Osteoblast (primary cell): ENCODE measurements at regions not wholly inside any gene's neighbourhood (a gene's known extent, or its start where the extent isn't known, plus 50 kb on each side); places are given as distances from the start of the nearest gene placed in this dataset.

Experiments
- DNase-seq: peaks from one replicate; pipeline ENCODE4 v3.0.0; 2011; ENCODE audit warnings: low spot score, mixed read lengths; ENCODE audit not compliant: insufficient read length; ENCODE audit errors: missing footprints
- H2AFZ ChIP-seq: 2 replicates; pipeline ENCODE4 v1.6.0; 2011; ENCODE audit warnings: mild to moderate bottlenecking, low read length
- H3K27ac ChIP-seq: 2 replicates; pipeline ENCODE4 v1.5.1; 2011; ENCODE audit warnings: mild to moderate bottlenecking, low read depth, low read length, moderate library complexity
- H3K27me3 ChIP-seq: 2 replicates; pipeline ENCODE4 v1.6.0; 2012; ENCODE audit warnings: mild to moderate bottlenecking, control low read depth, inconsistent platforms, low read length, moderate library complexity; ENCODE audit not compliant: insufficient read depth
- H3K36me3 ChIP-seq: 2 replicates; pipeline ENCODE4 v1.5.1; 2011; ENCODE audit warnings: mild to moderate bottlenecking, low read length, control low read depth, moderate library complexity; ENCODE audit not compliant: insufficient read depth
- H3K4me1 ChIP-seq: 2 replicates; pipeline ENCODE4 v1.5.1; 2011; ENCODE audit warnings: mild to moderate bottlenecking, low read length, control low read depth, moderate library complexity; ENCODE audit not compliant: insufficient read depth
- H3K4me2 ChIP-seq: 2 replicates; pipeline ENCODE4 v1.6.0; 2011; ENCODE audit warnings: mild to moderate bottlenecking, low read length; ENCODE audit not compliant: insufficient read depth
- H3K4me3 ChIP-seq: fragments of 200-600 bp; sonication (generic); 3 replicates; pipeline ENCODE4 v1.5.1; 2012; ENCODE audit warnings: mild to moderate bottlenecking, low read length, inconsistent platforms; ENCODE audit not compliant: insufficient read depth
- H3K79me2 ChIP-seq: 2 replicates; pipeline ENCODE4 v1.6.0; 2012; ENCODE audit warnings: mild to moderate bottlenecking, low read length, control low read depth, inconsistent platforms; ENCODE audit not compliant: insufficient read depth
- H3K9me3 ChIP-seq: 2 replicates; pipeline ENCODE4 v1.5.1; 2011; ENCODE audit warnings: low read depth, low read length, control low read depth
- H4K20me1 ChIP-seq: 2 replicates; pipeline ENCODE4 v1.6.0; 2012; ENCODE audit warnings: mild to moderate bottlenecking, low read length, control low read depth; ENCODE audit not compliant: insufficient read depth
- CTCF ChIP-seq: IDR thresholded peaks from 2 replicates; pipeline ENCODE4 v1.5.1; 2011; ENCODE audit warnings: mild to moderate bottlenecking, low read depth, low read length, moderate library complexity; ENCODE audit errors: extremely low read depth

GRCh38 chr6:21998582-21998981, 298.3 kb downstream of the PRL start:
- Histone ChIP-seq H3K36me3 (no peaks in the 10 kb centered on the region), H3K27me3 (no peaks in the 10 kb centered on the region), H3K27ac (peak overlapping the region; percentile 56), H2AFZ (peak overlapping the region; percentile 56), H3K79me2 (no peaks in the 10 kb centered on the region), H3K4me1 (peaks cover 24% of the 10 kb centered on the region), H3K4me2 (peak overlapping the region; percentile 48), H4K20me1 (no peaks in the 10 kb centered on the region), H3K9me3 (no peaks in the 10 kb centered on the region), H3K4me3 (no peak overlapping the region)
- no peak for DNase-seq
- TF ChIP-seq CTCF = no peak

- peaks cover 24% of the 10 kb centered on the region for H3K4me1 ChIP-seq
- no peaks in the 10 kb centered on the region for H3K36me3 ChIP-seq
- no peaks in the 10 kb centered on the region for H3K79me2 ChIP-seq
- peak overlapping the region; percentile 56 for H2AFZ ChIP-seq
- no peaks in the 10 kb centered on the region for H3K9me3 ChIP-seq
- H3K4me2 ChIP-seq = peak overlapping the region; percentile 48
- H3K27ac ChIP-seq = peak overlapping the region; percentile 56
- no peaks in the 10 kb centered on the region for H4K20me1 ChIP-seq
- TF ChIP-seq CTCF = no peak
- H3K4me3 ChIP-seq = no peak overlapping the region
- H3K27me3 ChIP-seq = no peaks in the 10 kb centered on the region
- DNase-seq = peak; percentile 72
Observed at GRCh38 chr6:21999012-21999528, 297.8 kb downstream of the PRL start.

GRCh38 chr6:21999741-22000140, 297.1 kb downstream of the PRL start:
- H4K20me1 ChIP-seq = no peaks in the 10 kb centered on the region
- H3K36me3 ChIP-seq = no peaks in the 10 kb centered on the region
- no peak for TF ChIP-seq CTCF
- H2AFZ ChIP-seq = peak overlapping the region; percentile 56
- peak overlapping the region; percentile 56 for H3K27ac ChIP-seq
- H3K9me3 ChIP-seq = no peaks in the 10 kb centered on the region
- peaks cover 24% of the 10 kb centered on the region for H3K4me1 ChIP-seq
- H3K4me3 ChIP-seq = no peak overlapping the region
- no peak for DNase-seq
- no peaks in the 10 kb centered on the region for H3K27me3 ChIP-seq
- H3K4me2 ChIP-seq = no peak overlapping the region
- no peaks in the 10 kb centered on the region for H3K79me2 ChIP-seq

GRCh38 chr6:22001396-22002027, 295.3 kb downstream of the PRL start:
- Histone ChIP-seq H3K27me3 (no peaks in the 10 kb centered on the region), H3K27ac (no peak overlapping the region), H3K4me3 (no peak overlapping the region), H2AFZ (peak overlapping the region; percentile 52), H3K36me3 (no peaks in the 10 kb centered on the region), H3K4me2 (peak overlapping the region; percentile 35), H4K20me1 (no peaks in the 10 kb centered on the region), H3K9me3 (no peaks in the 10 kb centered on the region), H3K4me1 (peaks cover 24% of the 10 kb centered on the region), H3K79me2 (no peaks in the 10 kb centered on the region)
- TF ChIP-seq CTCF = no peak
- no peak for DNase-seq
